Fibroblast of lung (primary cell): ENCODE measurements at regions not wholly inside any gene's neighbourhood (a gene's known extent, or its start where the extent isn't known, plus 50 kb on each side); places are given as distances from the start of the nearest gene placed in this dataset.

ENCODE experiments used
- CTCF ChIP-seq, 2 donors: IDR thresholded peaks in 1 of 2; conservative IDR thresholded peaks in 1 of 2; 1 replicate in 1 of 2; 2 replicates in 1 of 2; pipeline ENCODE4 v1.5.1; 2011 to 2012; ENCODE audit warnings: low read length in 2 of 2, control low read depth in 1 of 2, inconsistent platforms in 1 of 2, low read depth in 1 of 2, mild to moderate bottlenecking in 1 of 2
- EZH2 ChIP-seq: IDR thresholded peaks from 2 replicates; pipeline ENCODE4 v1.5.1; 2012; ENCODE audit warnings: low read length, control low read depth, mild to moderate bottlenecking; ENCODE audit errors: missing control alignments

GRCh38 chr1:166616206-166616605 is 223.1 kb upstream of the POGK start:
- TF ChIP-seq EZH2 (no peak), CTCF (conservative IDR thresholded peaks at IDR 0.05 in 1 of 2, IDR thresholded peaks at IDR 0.05 in 1 of 2; ENCODE audit: low read depth in 1 of 2, low read length in 2 of 2) (no peak)
